HL-60 (cell line): ENCODE measurements at regions not wholly inside any gene's neighbourhood (a gene's known extent, or its start where the extent isn't known, plus 50 kb on each side); places are given as distances from the start of the nearest gene placed in this dataset.

Experiments used
- DNase-seq, 2 experiments: peaks; one replicate each; pipeline ENCODE4 v3.0.0-alpha.2; 2010 to 2020; ENCODE audit warnings: low read depth in 1 of 2, low spot score in 1 of 2
- H3K27ac ChIP-seq: fragments of 250-450 bp; sonication (Bioruptor Pico); replicated peaks from 2 replicates; pipeline ENCODE4 v1.5.1; 2020; ENCODE audit warnings: mild to moderate bottlenecking, moderate library complexity
- H3K27me3 ChIP-seq: fragments of 250-450 bp; sonication (Bioruptor Pico); 2 replicates; pipeline ENCODE4 v1.5.1; 2021; ENCODE audit warnings: mild to moderate bottlenecking, moderate library complexity; ENCODE audit not compliant: insufficient read depth, poor library complexity, severe bottlenecking
- H3K4me3 ChIP-seq: replicated peaks from 2 replicates; pipeline ENCODE4 v1.5.1; 2011; ENCODE audit warnings: mild to moderate bottlenecking, control low read depth, low read length; ENCODE audit not compliant: insufficient read depth
- GABPA ChIP-seq: IDR thresholded peaks from 2 replicates; pipeline ENCODE4 v1.6.1; 2012; ENCODE audit warnings: low read depth
- POLR2AphosphoS5 ChIP-seq: IDR thresholded peaks from 2 replicates; pipeline ENCODE4 v1.6.1; 2012; ENCODE audit warnings: low read depth
- SPI1 ChIP-seq: IDR thresholded peaks from 2 replicates; pipeline ENCODE4 v1.6.1; 2012; ENCODE audit warnings: low read depth, mild to moderate bottlenecking, borderline replicate concordance
- TF ChIP-seq, protein P1 (sequence below): IDR thresholded peaks from 2 replicates; pipeline ENCODE4 v1.6.1; 2012; ENCODE audit warnings: low read depth; ENCODE audit not compliant: insufficient replicate concordance
- TF ChIP-seq, protein P2 (sequence below): IDR thresholded peaks from one replicate; pipeline ENCODE4 v1.5.1; 2011; ENCODE audit warnings: low read length, control low read depth, inconsistent platforms; ENCODE audit not compliant: insufficient read depth

DNA sequence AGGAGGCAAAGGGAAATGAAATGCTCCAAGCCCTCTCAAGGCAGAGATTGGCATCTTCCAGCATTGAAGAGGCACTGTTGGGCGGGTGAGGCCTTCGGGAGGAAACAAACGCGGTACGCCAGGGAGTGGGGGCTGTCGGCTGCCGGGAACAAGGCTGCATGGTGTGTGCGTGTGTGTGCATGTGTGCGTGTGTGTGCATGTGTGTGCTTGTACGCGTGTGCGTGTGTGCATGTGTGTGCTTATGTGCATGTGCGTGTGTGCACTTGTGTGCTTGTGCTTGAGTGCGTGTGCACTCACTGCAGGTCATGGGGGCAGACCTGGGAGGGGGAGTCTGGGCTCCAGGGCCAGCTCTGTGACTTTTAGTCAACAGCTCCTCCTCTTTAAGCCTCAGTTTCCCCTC, 113.6 kb upstream of the ADRA2C start:
- no peak for DNase-seq
- no peak for TF ChIP-seq POLR2AphosphoS5
- TF ChIP-seq GABPA, result no peak
- TF ChIP-seq, protein P1, sequence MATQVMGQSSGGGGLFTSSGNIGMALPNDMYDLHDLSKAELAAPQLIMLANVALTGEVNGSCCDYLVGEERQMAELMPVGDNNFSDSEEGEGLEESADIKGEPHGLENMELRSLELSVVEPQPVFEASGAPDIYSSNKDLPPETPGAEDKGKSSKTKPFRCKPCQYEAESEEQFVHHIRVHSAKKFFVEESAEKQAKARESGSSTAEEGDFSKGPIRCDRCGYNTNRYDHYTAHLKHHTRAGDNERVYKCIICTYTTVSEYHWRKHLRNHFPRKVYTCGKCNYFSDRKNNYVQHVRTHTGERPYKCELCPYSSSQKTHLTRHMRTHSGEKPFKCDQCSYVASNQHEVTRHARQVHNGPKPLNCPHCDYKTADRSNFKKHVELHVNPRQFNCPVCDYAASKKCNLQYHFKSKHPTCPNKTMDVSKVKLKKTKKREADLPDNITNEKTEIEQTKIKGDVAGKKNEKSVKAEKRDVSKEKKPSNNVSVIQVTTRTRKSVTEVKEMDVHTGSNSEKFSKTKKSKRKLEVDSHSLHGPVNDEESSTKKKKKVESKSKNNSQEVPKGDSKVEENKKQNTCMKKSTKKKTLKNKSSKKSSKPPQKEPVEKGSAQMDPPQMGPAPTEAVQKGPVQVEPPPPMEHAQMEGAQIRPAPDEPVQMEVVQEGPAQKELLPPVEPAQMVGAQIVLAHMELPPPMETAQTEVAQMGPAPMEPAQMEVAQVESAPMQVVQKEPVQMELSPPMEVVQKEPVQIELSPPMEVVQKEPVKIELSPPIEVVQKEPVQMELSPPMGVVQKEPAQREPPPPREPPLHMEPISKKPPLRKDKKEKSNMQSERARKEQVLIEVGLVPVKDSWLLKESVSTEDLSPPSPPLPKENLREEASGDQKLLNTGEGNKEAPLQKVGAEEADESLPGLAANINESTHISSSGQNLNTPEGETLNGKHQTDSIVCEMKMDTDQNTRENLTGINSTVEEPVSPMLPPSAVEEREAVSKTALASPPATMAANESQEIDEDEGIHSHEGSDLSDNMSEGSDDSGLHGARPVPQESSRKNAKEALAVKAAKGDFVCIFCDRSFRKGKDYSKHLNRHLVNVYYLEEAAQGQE, result no peak
- no peak for TF ChIP-seq SPI1
- TF ChIP-seq, protein P2, sequence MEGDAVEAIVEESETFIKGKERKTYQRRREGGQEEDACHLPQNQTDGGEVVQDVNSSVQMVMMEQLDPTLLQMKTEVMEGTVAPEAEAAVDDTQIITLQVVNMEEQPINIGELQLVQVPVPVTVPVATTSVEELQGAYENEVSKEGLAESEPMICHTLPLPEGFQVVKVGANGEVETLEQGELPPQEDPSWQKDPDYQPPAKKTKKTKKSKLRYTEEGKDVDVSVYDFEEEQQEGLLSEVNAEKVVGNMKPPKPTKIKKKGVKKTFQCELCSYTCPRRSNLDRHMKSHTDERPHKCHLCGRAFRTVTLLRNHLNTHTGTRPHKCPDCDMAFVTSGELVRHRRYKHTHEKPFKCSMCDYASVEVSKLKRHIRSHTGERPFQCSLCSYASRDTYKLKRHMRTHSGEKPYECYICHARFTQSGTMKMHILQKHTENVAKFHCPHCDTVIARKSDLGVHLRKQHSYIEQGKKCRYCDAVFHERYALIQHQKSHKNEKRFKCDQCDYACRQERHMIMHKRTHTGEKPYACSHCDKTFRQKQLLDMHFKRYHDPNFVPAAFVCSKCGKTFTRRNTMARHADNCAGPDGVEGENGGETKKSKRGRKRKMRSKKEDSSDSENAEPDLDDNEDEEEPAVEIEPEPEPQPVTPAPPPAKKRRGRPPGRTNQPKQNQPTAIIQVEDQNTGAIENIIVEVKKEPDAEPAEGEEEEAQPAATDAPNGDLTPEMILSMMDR, result no peak
- Histone ChIP-seq H3K27ac (no peak overlapping the region), H3K4me3 (no peak overlapping the region), H3K27me3 (peaks cover 5% of the 10 kb centered on the region)

DNA sequence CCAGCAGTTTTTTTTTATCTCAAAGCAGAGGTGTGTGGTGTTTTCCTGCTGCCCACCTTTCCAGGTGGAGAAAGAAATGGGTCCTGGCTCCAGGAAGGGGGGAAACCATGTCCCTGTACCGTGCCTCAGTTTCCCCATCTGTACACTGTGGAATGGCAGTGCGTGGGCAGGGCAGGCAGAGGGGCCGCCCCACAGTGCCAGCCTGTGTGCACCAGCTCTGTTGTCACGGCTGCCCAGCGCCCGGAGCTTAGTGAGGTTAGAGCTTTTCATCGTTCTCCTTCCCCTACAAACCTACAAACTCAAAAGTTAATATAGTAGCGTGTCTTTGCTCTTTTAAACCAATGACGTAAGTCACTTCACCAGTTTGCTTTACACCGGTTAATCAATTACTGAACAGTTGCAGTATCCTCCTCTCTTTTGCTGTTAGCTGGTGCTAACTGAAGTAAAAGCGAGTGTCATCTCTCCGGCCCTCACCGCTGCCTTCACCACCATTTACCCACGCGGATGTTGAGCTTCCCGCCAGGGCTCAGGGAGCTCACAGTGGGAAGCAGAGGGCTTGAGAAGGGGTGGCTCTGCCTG, 114.8 kb upstream of the ADRA2C start:
- TF ChIP-seq SPI1, result no peak
- TF ChIP-seq, protein P1, result no peak
- no peak for TF ChIP-seq POLR2AphosphoS5
- TF ChIP-seq, protein P2, result no peak
- TF ChIP-seq GABPA, result no peak

DNA sequence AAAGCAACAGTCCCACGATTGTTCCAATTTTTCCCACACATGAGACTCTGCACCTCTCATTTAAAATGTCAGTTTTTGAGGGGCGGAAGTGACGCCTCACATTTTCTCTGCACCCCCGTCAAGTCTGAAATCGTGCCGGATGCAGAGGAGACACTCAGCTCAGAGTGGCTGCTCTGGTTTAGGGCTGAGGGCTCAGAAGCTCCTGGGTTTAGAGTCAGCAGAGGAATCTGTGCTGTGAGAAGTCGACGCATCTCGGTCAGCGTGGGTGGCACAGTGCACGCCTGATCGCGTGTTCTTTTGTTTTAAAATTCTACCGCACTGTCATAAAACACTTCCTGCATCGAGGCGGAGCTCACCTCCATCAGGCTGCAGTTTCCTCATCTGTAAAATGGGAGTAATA, 116.7 kb upstream of the ADRA2C start:
- H3K27me3 ChIP-seq, result no peaks in the 10 kb centered on the region
- TF ChIP-seq GABPA (no peak), SPI1 (no peak), POLR2AphosphoS5 (no peak)
- TF ChIP-seq, protein P2, result no peak
- TF ChIP-seq, protein P1, result no peak
- no peak overlapping the region for H3K27ac ChIP-seq
- H3K4me3 ChIP-seq, result no peak overlapping the region
- DNase-seq, result no peak

More for the DNA sequence above, 114.8 kb upstream of the ADRA2C start:
- Histone ChIP-seq H3K4me3 (no peak overlapping the region), H3K27ac (no peak overlapping the region), H3K27me3 (no peaks in the 10 kb centered on the region)
- DNase-seq, result no peak
